PC-3 (cell line): ENCODE measurements at regions not wholly inside any gene's neighbourhood (a gene's known extent, or its start where the extent isn't known, plus 50 kb on each side); places are given as distances from the start of the nearest gene placed in this dataset.

Source experiments
- ATAC-seq: fragments of 200-7000 bp; cut with Tn5 transposase; 2 replicates; pipeline ENCODE4 v1.9.1; 2020; ENCODE audit warnings: mild to moderate bottlenecking, moderate library complexity
- BruUV-seq: library from RNA; stranded (reverse); fragments of 400-500 nt; replicated peaks from 2 replicates; lab custom pipeline; 2021; lab: Mats Ljungman, UMichigan
- CTCF ChIA-PET: fragments of 300-600 bp; sonication (Branson Sonifier 250); formaldehyde crosslinking; loops from one replicate; lab custom pipeline; 2022; ENCODE audit warnings: antibody characterized with exemption; lab: Charles Lee
- POLR2A ChIA-PET: fragments of 300-600 bp; sonication (Branson Sonifier 250); formaldehyde crosslinking; loops from one replicate; lab custom pipeline; 2022; ENCODE audit warnings: antibody characterized with exemption; ENCODE audit not compliant: unreplicated experiment; lab: Charles Lee
- DNase-seq: peaks from one replicate; pipeline ENCODE4 v3.0.0-alpha.2; 2015
- H2AFZ ChIP-seq: fragments of 300-600 bp; sonication (generic); 2 replicates; pipeline ENCODE4 v1.6.0; 2016; ENCODE audit warnings: antibody characterized with exemption, low read length
- H3F3A ChIP-seq: fragments of 300-600 bp; sonication (generic); one replicate; pipeline ENCODE4 v1.6.0; 2017; ENCODE audit warnings: antibody characterized with exemption, low read length, control low read depth, mild to moderate bottlenecking; ENCODE audit not compliant: unreplicated experiment
- H3K27ac ChIP-seq: fragments of 300-600 bp; sonication (generic); 2 replicates; pipeline ENCODE4 v1.5.1; 2016; ENCODE audit warnings: mild to moderate bottlenecking, low read length
- H3K27me3 ChIP-seq: fragments of 300-600 bp; sonication (generic); 2 replicates; pipeline ENCODE4 v1.6.1; 2016; ENCODE audit warnings: low read length, mixed read lengths
- H3K36me3 ChIP-seq: fragments of 300-600 bp; sonication (generic); 2 replicates; pipeline ENCODE4 v1.6.1; 2016; ENCODE audit warnings: low read depth, mixed run types, low read length, mixed read lengths
- H3K4me1 ChIP-seq: fragments of 300-600 bp; sonication (generic); 2 replicates; pipeline ENCODE4 v1.5.1; 2016; ENCODE audit warnings: low read length; ENCODE audit not compliant: insufficient read depth
- H3K4me2 ChIP-seq: fragments of 300-600 bp; sonication (generic); 2 replicates; pipeline ENCODE4 v1.6.0; 2016; ENCODE audit warnings: low read length
- H3K4me3 ChIP-seq: fragments of 300-600 bp; sonication (generic); 2 replicates; pipeline ENCODE4 v1.5.1; 2016; ENCODE audit warnings: mild to moderate bottlenecking, low read length, mixed read lengths
- H3K79me2 ChIP-seq: fragments of 300-600 bp; sonication (generic); 2 replicates; pipeline ENCODE4 v1.6.1; 2017; ENCODE audit warnings: low read length, mixed read lengths
- H3K9ac ChIP-seq: fragments of 300-600 bp; sonication (generic); 2 replicates; pipeline ENCODE4 v1.6.0; 2016; ENCODE audit warnings: mild to moderate bottlenecking, low read length
- H3K9me2 ChIP-seq: fragments of 300-600 bp; sonication (generic); replicated peaks from 2 replicates; pipeline ENCODE4 v1.6.1; 2016; ENCODE audit warnings: mixed run types, low read length, mixed read lengths
- H3K9me3 ChIP-seq: fragments of 300-600 bp; sonication (generic); 2 replicates; pipeline ENCODE4 v1.6.1; 2016; ENCODE audit warnings: low read length, mixed read lengths
- H4K20me1 ChIP-seq: fragments of 300-600 bp; sonication (generic); 2 replicates; pipeline ENCODE4 v1.6.1; 2016; ENCODE audit warnings: low read length, mixed read lengths
- EZH2 ChIP-seq: fragments of 300-600 bp; sonication (generic); IDR thresholded peaks from one replicate; pipeline ENCODE4 v1.6.1; 2017; ENCODE audit warnings: antibody characterized with exemption, mild to moderate bottlenecking, low read length; ENCODE audit not compliant: unreplicated experiment
- EZH2phosphoT487 ChIP-seq: fragments of 300-600 bp; sonication (generic); IDR thresholded peaks from 2 replicates; pipeline ENCODE4 v1.6.1; 2018; ENCODE audit warnings: mild to moderate bottlenecking, antibody characterized with exemption, low read length, borderline replicate concordance
- intact Hi-C: fragments of 100-400 bp; cut with micrococcal nuclease; formaldehyde crosslinking; loops from 2 replicates; pipeline ENCODE4 v1.9.0; 2023
- TF ChIP-seq, protein P1 (sequence below): fragments of 300-600 bp; sonication (generic); conservative IDR thresholded peaks from 2 replicates; pipeline ENCODE4 v1.5.1; 2017; ENCODE audit warnings: antibody characterized with exemption, low read depth, mild to moderate bottlenecking, low read length

DNA sequence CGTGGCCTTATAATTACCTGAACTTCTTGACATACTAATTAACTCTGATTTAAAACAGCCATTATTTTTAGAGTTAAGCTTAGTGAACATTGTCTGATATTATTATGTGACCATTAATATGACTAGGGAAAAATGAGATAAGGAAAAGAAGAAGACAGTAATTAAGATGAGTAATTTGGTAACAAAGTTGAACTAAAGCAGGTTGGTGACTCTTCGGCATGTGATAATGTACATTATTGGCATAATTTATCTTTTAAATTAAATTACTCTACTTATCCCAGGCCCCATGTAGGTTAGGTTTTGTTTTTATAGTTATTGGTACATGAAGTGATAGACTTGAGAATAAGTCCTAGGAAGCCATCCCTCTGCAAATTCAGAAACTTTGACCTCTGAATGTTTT is 249.7 kb upstream of the CFAP20DC start:
- no peaks in the 10 kb centered on the region for H3K79me2 ChIP-seq
- POLR2A ChIA-PET, result no interaction called here
- no peak overlapping the region for H3K27ac ChIP-seq
- H3K4me2 ChIP-seq, result no peak overlapping the region
- no peaks in the 10 kb centered on the region for H3K36me3 ChIP-seq
- H3K4me1 ChIP-seq, result no peaks in the 10 kb centered on the region
- no peaks in the 10 kb centered on the region for H3K27me3 ChIP-seq
- BruUV-seq, result no TSS peak
- intact Hi-C loops, result no loop called here
- TF ChIP-seq EZH2 (no peak), EZH2phosphoT487 (no peak)
- TF ChIP-seq, protein P1, sequence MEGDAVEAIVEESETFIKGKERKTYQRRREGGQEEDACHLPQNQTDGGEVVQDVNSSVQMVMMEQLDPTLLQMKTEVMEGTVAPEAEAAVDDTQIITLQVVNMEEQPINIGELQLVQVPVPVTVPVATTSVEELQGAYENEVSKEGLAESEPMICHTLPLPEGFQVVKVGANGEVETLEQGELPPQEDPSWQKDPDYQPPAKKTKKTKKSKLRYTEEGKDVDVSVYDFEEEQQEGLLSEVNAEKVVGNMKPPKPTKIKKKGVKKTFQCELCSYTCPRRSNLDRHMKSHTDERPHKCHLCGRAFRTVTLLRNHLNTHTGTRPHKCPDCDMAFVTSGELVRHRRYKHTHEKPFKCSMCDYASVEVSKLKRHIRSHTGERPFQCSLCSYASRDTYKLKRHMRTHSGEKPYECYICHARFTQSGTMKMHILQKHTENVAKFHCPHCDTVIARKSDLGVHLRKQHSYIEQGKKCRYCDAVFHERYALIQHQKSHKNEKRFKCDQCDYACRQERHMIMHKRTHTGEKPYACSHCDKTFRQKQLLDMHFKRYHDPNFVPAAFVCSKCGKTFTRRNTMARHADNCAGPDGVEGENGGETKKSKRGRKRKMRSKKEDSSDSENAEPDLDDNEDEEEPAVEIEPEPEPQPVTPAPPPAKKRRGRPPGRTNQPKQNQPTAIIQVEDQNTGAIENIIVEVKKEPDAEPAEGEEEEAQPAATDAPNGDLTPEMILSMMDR, result no peak
- H2AFZ ChIP-seq, result no peak overlapping the region
- no peaks in the 10 kb centered on the region for H4K20me1 ChIP-seq
- no peak overlapping the region for H3K4me3 ChIP-seq
- H3K9me3 ChIP-seq, result no peaks in the 10 kb centered on the region
- DNase-seq (no peak), ATAC-seq (no peak)
- CTCF ChIA-PET, result no interaction called here
- no peak overlapping the region for H3K9ac ChIP-seq
- no peaks in the 10 kb centered on the region for H3K9me2 ChIP-seq
- no peaks in the 10 kb centered on the region for H3F3A ChIP-seq

DNA sequence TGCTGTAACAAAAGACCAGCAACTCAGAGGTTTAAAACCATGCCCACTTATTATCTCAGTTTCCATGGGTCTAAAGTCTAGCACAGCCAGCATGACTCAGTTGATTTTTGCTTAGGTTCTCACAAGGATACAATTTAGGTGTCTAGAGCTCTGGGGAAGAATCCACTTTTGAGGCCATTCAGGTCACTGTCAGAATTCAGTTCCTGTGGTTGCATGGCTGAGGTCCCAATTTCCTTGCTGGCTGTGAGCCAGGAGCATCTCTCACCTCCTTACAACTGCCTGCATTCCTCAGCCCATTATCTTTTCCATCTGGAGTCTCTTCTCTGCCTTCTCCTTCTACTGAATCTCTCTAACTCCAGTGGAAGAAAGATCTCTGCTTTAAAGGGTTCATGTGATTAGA is 240.5 kb upstream of the CFAP20DC start:
- ATAC-seq (no peak), DNase-seq (peak; percentile 34)
- no peaks in the 10 kb centered on the region for H4K20me1 ChIP-seq
- CTCF ChIA-PET, result no interaction called here
- no peak for TF ChIP-seq EZH2
- TF ChIP-seq EZH2phosphoT487, result no peak
- TF ChIP-seq, protein P1, result no peak
- H3F3A ChIP-seq, result no peaks in the 10 kb centered on the region
- peaks cover 14% of the 10 kb centered on the region for H3K4me1 ChIP-seq
- H3K4me3 ChIP-seq, result no peak overlapping the region
- H3K9ac ChIP-seq, result no peak overlapping the region
- no peaks in the 10 kb centered on the region for H3K9me3 ChIP-seq
- H3K27ac ChIP-seq, result no peak overlapping the region
- H3K9me2 ChIP-seq, result no peaks in the 10 kb centered on the region
- no peak overlapping the region for H3K4me2 ChIP-seq
- H3K27me3 ChIP-seq, result no peaks in the 10 kb centered on the region
- BruUV-seq, result no TSS peak
- intact Hi-C loops, result no loop called here
- no peaks in the 10 kb centered on the region for H3K36me3 ChIP-seq
- no peak overlapping the region for H2AFZ ChIP-seq
- POLR2A ChIA-PET, result no interaction called here
- no peaks in the 10 kb centered on the region for H3K79me2 ChIP-seq

DNA sequence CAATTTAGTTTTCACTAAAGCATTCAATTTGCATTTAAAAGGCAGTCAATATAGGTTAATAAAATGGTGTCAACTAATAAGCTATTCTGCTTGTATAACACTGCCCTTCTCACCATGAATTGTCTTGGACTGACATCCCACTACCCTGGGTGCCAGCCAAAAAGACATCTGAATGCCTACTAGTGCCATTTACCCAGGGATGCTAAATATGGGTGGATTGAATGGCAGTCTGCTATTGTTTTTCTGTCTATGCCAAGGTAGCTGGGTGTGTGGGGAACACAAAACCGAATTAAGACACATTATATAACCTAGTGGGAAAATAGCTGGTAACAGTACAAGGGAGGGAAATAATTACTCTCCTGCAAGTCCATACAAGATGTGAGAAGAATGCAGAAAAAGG is 240.0 kb upstream of the CFAP20DC start:
- Histone ChIP-seq H2AFZ (no peak overlapping the region), H3K9me3 (no peaks in the 10 kb centered on the region), H3K4me1 (peaks cover 14% of the 10 kb centered on the region), H3K36me3 (no peaks in the 10 kb centered on the region), H3K79me2 (no peaks in the 10 kb centered on the region), H3K9ac (no peak overlapping the region), H3K27ac (no peak overlapping the region), H3K4me2 (no peak overlapping the region), H4K20me1 (no peaks in the 10 kb centered on the region), H3K9me2 (no peaks in the 10 kb centered on the region), H3F3A (no peaks in the 10 kb centered on the region), H3K4me3 (no peak overlapping the region), H3K27me3 (no peaks in the 10 kb centered on the region)
- no peak for ATAC-seq
- no peak for TF ChIP-seq EZH2phosphoT487
- no peak for TF ChIP-seq EZH2
- TF ChIP-seq, protein P1, result no peak
- ChIA-PET CTCF (no interaction called here), POLR2A (no interaction called here)
- no TSS peak for BruUV-seq
- intact Hi-C loops, result no loop called here
- DNase-seq, result no peak
